ENCODE measurements at regions not wholly inside any gene's neighbourhood (a gene's known extent, or its start where the extent isn't known, plus 50 kb on each side); places are given as distances from the start of the nearest gene placed in this dataset.

- H3K4me1 ChIP-seq = no peaks in the 10 kb centered on the region
- no peak for TF ChIP-seq POLR2A (IDR thresholded peaks at IDR 0.05)
- no peak for TF ChIP-seq CTCF (IDR thresholded peaks at IDR 0.05)
- H3K9me3 ChIP-seq = no peaks in the 10 kb centered on the region
- no peak overlapping the region for H3K4me3 ChIP-seq
- no peak overlapping the region for H3K27ac ChIP-seq
- intact Hi-C loops (cut with DNase I; ENCODE audit: low total_unique reads) = no loop called here
- no peaks in the 10 kb centered on the region for H3K27me3 ChIP-seq
- no peak for DNase-seq
- H3K36me3 ChIP-seq = no peaks in the 10 kb centered on the region
These were observed 340.6 kb downstream of the EPHA4 start for GRCh38 chr2:221231511-221231910.

GRCh38 chr2:221235941-221236340, 336.2 kb downstream of the EPHA4 start:
- H3K4me3 ChIP-seq = no peak overlapping the region
- intact Hi-C loops (cut with DNase I; ENCODE audit: low total_unique reads) = no loop called here
- H3K27ac ChIP-seq = no peak overlapping the region
- no peak for DNase-seq
- no peaks in the 10 kb centered on the region for H3K36me3 ChIP-seq
- no peaks in the 10 kb centered on the region for H3K27me3 ChIP-seq
- TF ChIP-seq POLR2A (IDR thresholded peaks at IDR 0.05) (no peak), CTCF (IDR thresholded peaks at IDR 0.05) (no peak)
- no peaks in the 10 kb centered on the region for H3K9me3 ChIP-seq
- H3K4me1 ChIP-seq = no peaks in the 10 kb centered on the region

- no peaks in the 10 kb centered on the region for H3K36me3 ChIP-seq
- no peak for TF ChIP-seq CTCF (IDR thresholded peaks at IDR 0.05)
- no peak for TF ChIP-seq POLR2A (IDR thresholded peaks at IDR 0.05)
- H3K9me3 ChIP-seq = no peaks in the 10 kb centered on the region
- no peak for DNase-seq
- no peak overlapping the region for H3K4me3 ChIP-seq
- H3K4me1 ChIP-seq = no peaks in the 10 kb centered on the region
- no peaks in the 10 kb centered on the region for H3K27me3 ChIP-seq
- no peak overlapping the region for H3K27ac ChIP-seq
- intact Hi-C loops (cut with DNase I; ENCODE audit: low total_unique reads) = no loop called here
These were observed 331.0 kb downstream of the EPHA4 start for GRCh38 chr2:221241072-221241471.

- no peak for DNase-seq
- H3K4me1 ChIP-seq = no peaks in the 10 kb centered on the region
- no peaks in the 10 kb centered on the region for H3K27me3 ChIP-seq
- intact Hi-C loops (cut with DNase I; ENCODE audit: low total_unique reads) = no loop called here
- no peak overlapping the region for H3K27ac ChIP-seq
- H3K9me3 ChIP-seq = no peaks in the 10 kb centered on the region
- H3K36me3 ChIP-seq = no peaks in the 10 kb centered on the region
- TF ChIP-seq POLR2A (IDR thresholded peaks at IDR 0.05) (no peak), CTCF (IDR thresholded peaks at IDR 0.05) (no peak)
- H3K4me3 ChIP-seq = no peak overlapping the region
These were observed 328.3 kb downstream of the EPHA4 start for GRCh38 chr2:221243771-221244170.

GRCh38 chr2:221245045-221245444, 327.1 kb downstream of the EPHA4 start:
- Histone ChIP-seq H3K4me3 (no peak overlapping the region), H3K9me3 (no peaks in the 10 kb centered on the region), H3K27ac (no peak overlapping the region), H3K36me3 (no peaks in the 10 kb centered on the region), H3K27me3 (no peaks in the 10 kb centered on the region), H3K4me1 (no peaks in the 10 kb centered on the region)
- TF ChIP-seq CTCF (IDR thresholded peaks at IDR 0.05) = no peak
- TF ChIP-seq POLR2A (IDR thresholded peaks at IDR 0.05) = no peak
- no peak for DNase-seq
- intact Hi-C loops (cut with DNase I; ENCODE audit: low total_unique reads) = no loop called here
